Fibroblast of lung (primary cell): ENCODE measurements at regions not wholly inside any gene's neighbourhood (a gene's known extent, or its start where the extent isn't known, plus 50 kb on each side); places are given as distances from the start of the nearest gene placed in this dataset.

Experiments used
- DNase-seq, 2 donors: peaks; one replicate each; pipeline versions ENCODE4 v3.0.0 to v3.0.0-alpha.2; 2010; ENCODE audit warnings: low read depth in 2 of 2
- H2AFZ ChIP-seq: 2 replicates; pipeline ENCODE4 v1.5.1; 2012; ENCODE audit warnings: low read length, control low read depth, inconsistent platforms
- H3K27ac ChIP-seq: 2 replicates; pipeline ENCODE4 v1.5.1; 2011; ENCODE audit warnings: low read length, control low read depth; ENCODE audit not compliant: insufficient read depth
- H3K27me3 ChIP-seq: 2 replicates; pipeline ENCODE4 v1.5.1; 2011; ENCODE audit warnings: mild to moderate bottlenecking, low read length; ENCODE audit not compliant: control insufficient read depth, insufficient read depth
- H3K36me3 ChIP-seq: 2 replicates; pipeline ENCODE4 v1.5.1; 2011; ENCODE audit warnings: low read length; ENCODE audit not compliant: control insufficient read depth, insufficient read depth
- H3K4me1 ChIP-seq: 2 replicates; pipeline ENCODE4 v1.5.1; 2011; ENCODE audit warnings: low read length; ENCODE audit not compliant: control insufficient read depth, insufficient read depth; ENCODE audit errors: extremely low read depth
- H3K4me2 ChIP-seq: 2 replicates; pipeline ENCODE4 v1.5.1; 2011; ENCODE audit warnings: low read length, control low read depth; ENCODE audit not compliant: insufficient read depth; ENCODE audit errors: extremely low read depth
- H3K4me3 ChIP-seq, 4 experiments: fragments of 200-600 bp in 1 of 4; sonication (generic) in 1 of 4; replicated peaks in 1 of 4; 2 replicates each; pipeline ENCODE4 v1.5.1; 2011 to 2016; ENCODE audit warnings: low read length in 4 of 4, low read depth in 3 of 4, mild to moderate bottlenecking in 3 of 4, control low read depth in 2 of 4, inconsistent platforms in 1 of 4, mixed read lengths in 1 of 4; ENCODE audit not compliant: insufficient read depth in 1 of 4; ENCODE audit errors: control extremely low read depth in 1 of 4
- H3K79me2 ChIP-seq: 2 replicates; pipeline ENCODE4 v1.5.1; 2012; ENCODE audit warnings: mild to moderate bottlenecking, low read length, inconsistent platforms; ENCODE audit not compliant: control insufficient read depth, insufficient read depth
- H3K9ac ChIP-seq: 2 replicates; pipeline ENCODE4 v1.5.1; 2011; ENCODE audit warnings: mild to moderate bottlenecking, low read length, control low read depth; ENCODE audit not compliant: insufficient read depth
- H3K9me3 ChIP-seq: 2 replicates; pipeline ENCODE4 v1.5.1; 2012; ENCODE audit warnings: low read depth, low read length; ENCODE audit not compliant: control insufficient read depth, insufficient read depth
- H4K20me1 ChIP-seq: 2 replicates; pipeline ENCODE4 v1.5.1; 2011; ENCODE audit warnings: low read length; ENCODE audit not compliant: control insufficient read depth, insufficient read depth; ENCODE audit errors: extremely low read depth
- CTCF ChIP-seq, 2 donors: IDR thresholded peaks in 1 of 2; conservative IDR thresholded peaks in 1 of 2; 1 replicate in 1 of 2; 2 replicates in 1 of 2; pipeline ENCODE4 v1.5.1; 2011 to 2012; ENCODE audit warnings: low read length in 2 of 2, control low read depth in 1 of 2, inconsistent platforms in 1 of 2, low read depth in 1 of 2, mild to moderate bottlenecking in 1 of 2
- EZH2 ChIP-seq: IDR thresholded peaks from 2 replicates; pipeline ENCODE4 v1.5.1; 2012; ENCODE audit warnings: low read length, control low read depth, mild to moderate bottlenecking; ENCODE audit errors: missing control alignments

GRCh38 chr22:44622147-44622427, 79.9 kb upstream of the PRR5 start:
- TF ChIP-seq CTCF (conservative IDR thresholded peaks at IDR 0.05 in 1 of 2, IDR thresholded peaks at IDR 0.05 in 1 of 2; ENCODE audit: low read depth in 1 of 2, low read length in 2 of 2) (no peak), EZH2 (no peak)
- Histone ChIP-seq H3K27me3 (no peaks in the 10 kb centered on the region), H4K20me1 (no peaks in the 10 kb centered on the region)

GRCh38 chr22:44621401-44622146, 80.4 kb upstream of the PRR5 start:
- no peak overlapping the region for H3K9ac ChIP-seq
- TF ChIP-seq CTCF (conservative IDR thresholded peaks at IDR 0.05 in 1 of 2, IDR thresholded peaks at IDR 0.05 in 1 of 2; ENCODE audit: low read depth in 1 of 2, low read length in 2 of 2) (no peak), EZH2 (no peak)
- no peaks in the 10 kb centered on the region for H3K36me3 ChIP-seq
- no peak overlapping the region for H3K27ac ChIP-seq
- no peak overlapping the region for H3K4me2 ChIP-seq
- H3K4me1 ChIP-seq = no peaks in the 10 kb centered on the region
- H3K79me2 ChIP-seq = no peaks in the 10 kb centered on the region
- no peaks in the 10 kb centered on the region for H4K20me1 ChIP-seq
- no peaks in the 10 kb centered on the region for H3K9me3 ChIP-seq
- no peak overlapping the region for H3K4me3 ChIP-seq
- no peaks in the 10 kb centered on the region for H3K27me3 ChIP-seq
- no peak for DNase-seq
- H2AFZ ChIP-seq = no peak overlapping the region

More at GRCh38 chr22:44622147-44622427, 79.9 kb upstream of the PRR5 start:
- no peak overlapping the region for H3K4me3 ChIP-seq
- H3K9me3 ChIP-seq = no peaks in the 10 kb centered on the region
- H3K79me2 ChIP-seq = no peaks in the 10 kb centered on the region
- no peak overlapping the region for H3K4me2 ChIP-seq
- no peak for DNase-seq
- no peak overlapping the region for H3K9ac ChIP-seq
- H3K36me3 ChIP-seq = no peaks in the 10 kb centered on the region
- no peak overlapping the region for H2AFZ ChIP-seq
- H3K27ac ChIP-seq = no peak overlapping the region
- H3K4me1 ChIP-seq = no peaks in the 10 kb centered on the region

- Histone ChIP-seq H3K4me2 (no peak overlapping the region), H3K9me3 (no peaks in the 10 kb centered on the region), H3K4me1 (no peaks in the 10 kb centered on the region), H3K36me3 (no peaks in the 10 kb centered on the region), H3K27ac (no peak overlapping the region), H3K27me3 (no peaks in the 10 kb centered on the region), H3K79me2 (no peaks in the 10 kb centered on the region), H2AFZ (no peak overlapping the region), H3K4me3 (no peak overlapping the region), H4K20me1 (no peaks in the 10 kb centered on the region), H3K9ac (no peak overlapping the region)
- DNase-seq = no peak
- TF ChIP-seq EZH2 (no peak), CTCF (conservative IDR thresholded peaks at IDR 0.05 in 1 of 2, IDR thresholded peaks at IDR 0.05 in 1 of 2; ENCODE audit: low read depth in 1 of 2, low read length in 2 of 2) (no peak)
These were observed 81.2 kb upstream of the PRR5 start for GRCh38 chr22:44620841-44621257.
